Body of pancreas (tissue), 4 donors: ENCODE measurements at regions not wholly inside any gene's neighbourhood (a gene's known extent, or its start where the extent isn't known, plus 50 kb on each side); places are given as distances from the start of the nearest gene placed in this dataset.

Experiments
- ATAC-seq: fragments of 150-250 bp; one replicate; pipeline ENCODE4 v1.9.1; 2016
- DNase-seq, 4 donors: peaks; one replicate each; pipeline ENCODE4 v3.0.0-alpha.2; 2019
- H3K27ac ChIP-seq, 4 donors: fragments of 200-600 bp; sonication (generic); 1 replicate in 3 of 4; 2 replicates in 1 of 4; pipeline versions ENCODE4 v1.5.1 to v1.6.1; 2016 to 2019; ENCODE audit warnings: mild to moderate bottlenecking in 1 of 4, mixed read lengths in 1 of 4, moderate library complexity in 1 of 4
- H3K27me3 ChIP-seq, 2 donors: fragments of 200-600 bp; sonication (generic); one replicate each; pipeline ENCODE4 v1.6.0; 2016; ENCODE audit warnings: mild to moderate bottlenecking in 1 of 2
- H3K36me3 ChIP-seq, 2 donors: fragments of 200-600 bp; sonication (generic); replicated peaks in 1 of 2; 2 replicates each; pipeline ENCODE4 v1.5.1; 2016; ENCODE audit warnings: low read depth in 2 of 2; ENCODE audit not compliant: insufficient read depth in 1 of 2
- H3K4me1 ChIP-seq: fragments of 200-600 bp; sonication (generic); one replicate; pipeline ENCODE4 v1.6.0; 2016
- H3K4me3 ChIP-seq, 2 donors: fragments of 200-600 bp; sonication (generic); 1 replicate in 1 of 2; 2 replicates in 1 of 2; pipeline ENCODE4 v1.5.1; 2016 to 2019
- H3K9me3 ChIP-seq, 3 donors: fragments of 200-600 bp; sonication (generic); 1 replicate in 2 of 3; 2 replicates in 1 of 3; pipeline ENCODE4 v1.5.1; 2016
- CTCF ChIP-seq, 7 experiments: fragments of 450-650 bp in 4 of 7; fragments of 200-600 bp in 3 of 7; sonication (generic) in 3 of 7; IDR thresholded peaks; one replicate each; pipeline ENCODE4 v1.5.1; 2016 to 2019; ENCODE audit warnings: antibody characterized with exemption in 7 of 7
- POLR2A ChIP-seq, 3 donors: fragments of 450-650 bp; IDR thresholded peaks; one replicate each; pipeline ENCODE4 v1.6.1; 2016; ENCODE audit warnings: antibody characterized with exemption in 3 of 3, mild to moderate bottlenecking in 2 of 3
- WGBS, 2 donors: methylation state at CpG; one replicate each; pipeline ENCODE4 v1.1.5; 2017; 5-methylcytosine and 5-hydroxymethylcytosine counted together
- intact Hi-C: fragments of 100-400 bp; cut with DNase I; formaldehyde crosslinking; loops from one replicate; pipeline ENCODE4 v1.15.1; 2023

- no peak for ATAC-seq
- TF ChIP-seq CTCF (IDR thresholded peaks at IDR 0.05): no peak
- TF ChIP-seq POLR2A (IDR thresholded peaks at IDR 0.05): no peak
Observed at GRCh38 chr12:24698972-24699371, 249.9 kb downstream of the BCAT1 start.

GRCh38 chr12:24697769-24698168, 251.1 kb downstream of the BCAT1 start:
- Histone ChIP-seq H3K27me3 (no peaks in the 10 kb centered on the region), H3K9me3 (no peaks in the 10 kb centered on the region), H3K27ac (no peak overlapping the region), H3K4me3 (no peak overlapping the region), H3K36me3 (no peaks in the 10 kb centered on the region), H3K4me1 (no peaks in the 10 kb centered on the region)
- TF ChIP-seq CTCF (IDR thresholded peaks at IDR 0.05): no peak
- no peak for TF ChIP-seq POLR2A (IDR thresholded peaks at IDR 0.05)
- no peak for DNase-seq
- 59 to 63% methylated on average over 2 of the region's 2 CpGs for WGBS, 2 donors
- ATAC-seq: no peak
- intact Hi-C loops: no loop called here

More at GRCh38 chr12:24698972-24699371, 249.9 kb downstream of the BCAT1 start:
- intact Hi-C loops: no loop called here
- Histone ChIP-seq H3K36me3 (no peaks in the 10 kb centered on the region), H3K4me3 (no peak overlapping the region), H3K27ac (no peak overlapping the region), H3K4me1 (no peaks in the 10 kb centered on the region), H3K27me3 (no peaks in the 10 kb centered on the region), H3K9me3 (no peaks in the 10 kb centered on the region)
- 53 to 62% methylated on average over 2 of the region's 2 CpGs for WGBS, 2 donors
- DNase-seq: no peak

- H3K36me3 ChIP-seq: no peaks in the 10 kb centered on the region
- ATAC-seq (no peak), DNase-seq (no peak)
- H3K4me1 ChIP-seq: no peaks in the 10 kb centered on the region
- H3K27ac ChIP-seq: no peak overlapping the region
- 36 to 57% methylated on average over 2 of the region's 2 CpGs for whole genome bisulfite sequencing, 2 donors
- intact Hi-C loops: no loop called here
- TF ChIP-seq CTCF (IDR thresholded peaks at IDR 0.05) (no peak), POLR2A (IDR thresholded peaks at IDR 0.05) (no peak)
- H3K9me3 ChIP-seq: no peaks in the 10 kb centered on the region
- no peaks in the 10 kb centered on the region for H3K27me3 ChIP-seq
- no peak overlapping the region for H3K4me3 ChIP-seq
Observed at GRCh38 chr12:24697295-24697694, 251.6 kb downstream of the BCAT1 start.

- intact Hi-C loops: no loop called here
- H3K36me3 ChIP-seq: no peaks in the 10 kb centered on the region
- 71 to 77% methylated on average over 6 of the region's 6 CpGs for WGBS, 2 donors
- no peaks in the 10 kb centered on the region for H3K4me1 ChIP-seq
- TF ChIP-seq POLR2A (IDR thresholded peaks at IDR 0.05): no peak
- TF ChIP-seq CTCF (IDR thresholded peaks at IDR 0.05): no peak
- no peak for DNase-seq
- H3K27me3 ChIP-seq: no peaks in the 10 kb centered on the region
- no peak for ATAC-seq
- H3K9me3 ChIP-seq: no peaks in the 10 kb centered on the region
- H3K27ac ChIP-seq: no peak overlapping the region
- H3K4me3 ChIP-seq: no peak overlapping the region
Observed at GRCh38 chr12:24696800-24697199, 252.1 kb downstream of the BCAT1 start.

- TF ChIP-seq POLR2A (IDR thresholded peaks at IDR 0.05) (no peak), CTCF (IDR thresholded peaks at IDR 0.05) (no peak)
- WGBS, 2 donors: 40 to 53% methylated on average over 3 of the region's 3 CpGs
- ATAC-seq (no peak), DNase-seq (no peak)
- Histone ChIP-seq H3K27me3 (no peaks in the 10 kb centered on the region), H3K27ac (no peak overlapping the region), H3K4me1 (no peaks in the 10 kb centered on the region), H3K36me3 (no peaks in the 10 kb centered on the region), H3K4me3 (no peak overlapping the region), H3K9me3 (no peaks in the 10 kb centered on the region)
- intact Hi-C loops: no loop called here
Observed at GRCh38 chr12:24695657-24696329, 253.1 kb downstream of the BCAT1 start.
